ENCODE measurements at regions not wholly inside any gene's neighbourhood (a gene's known extent, or its start where the extent isn't known, plus 50 kb on each side); places are given as distances from the start of the nearest gene placed in this dataset.

GRCh38 chr16:51002881-51003490, 148.1 kb downstream of the SALL1 start:
- TF ChIP-seq, protein P1, sequence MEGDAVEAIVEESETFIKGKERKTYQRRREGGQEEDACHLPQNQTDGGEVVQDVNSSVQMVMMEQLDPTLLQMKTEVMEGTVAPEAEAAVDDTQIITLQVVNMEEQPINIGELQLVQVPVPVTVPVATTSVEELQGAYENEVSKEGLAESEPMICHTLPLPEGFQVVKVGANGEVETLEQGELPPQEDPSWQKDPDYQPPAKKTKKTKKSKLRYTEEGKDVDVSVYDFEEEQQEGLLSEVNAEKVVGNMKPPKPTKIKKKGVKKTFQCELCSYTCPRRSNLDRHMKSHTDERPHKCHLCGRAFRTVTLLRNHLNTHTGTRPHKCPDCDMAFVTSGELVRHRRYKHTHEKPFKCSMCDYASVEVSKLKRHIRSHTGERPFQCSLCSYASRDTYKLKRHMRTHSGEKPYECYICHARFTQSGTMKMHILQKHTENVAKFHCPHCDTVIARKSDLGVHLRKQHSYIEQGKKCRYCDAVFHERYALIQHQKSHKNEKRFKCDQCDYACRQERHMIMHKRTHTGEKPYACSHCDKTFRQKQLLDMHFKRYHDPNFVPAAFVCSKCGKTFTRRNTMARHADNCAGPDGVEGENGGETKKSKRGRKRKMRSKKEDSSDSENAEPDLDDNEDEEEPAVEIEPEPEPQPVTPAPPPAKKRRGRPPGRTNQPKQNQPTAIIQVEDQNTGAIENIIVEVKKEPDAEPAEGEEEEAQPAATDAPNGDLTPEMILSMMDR (IDR thresholded peaks at IDR 0.05) = no peak
- TF ChIP-seq POLR2A (IDR thresholded peaks at IDR 0.05) = no peak
